ENCODE measurements at regions not wholly inside any gene's neighbourhood (a gene's known extent, or its start where the extent isn't known, plus 50 kb on each side); places are given as distances from the start of the nearest gene placed in this dataset.
A peak's percentile ranks its signal among the peaks of the same experiment; 100 is the strongest.
"Not testable (repeated sequence)": the region's sequence is repeated elsewhere in the genome, so short reads cannot be mapped to it uniquely, and the experiment has no call there.

DNA sequence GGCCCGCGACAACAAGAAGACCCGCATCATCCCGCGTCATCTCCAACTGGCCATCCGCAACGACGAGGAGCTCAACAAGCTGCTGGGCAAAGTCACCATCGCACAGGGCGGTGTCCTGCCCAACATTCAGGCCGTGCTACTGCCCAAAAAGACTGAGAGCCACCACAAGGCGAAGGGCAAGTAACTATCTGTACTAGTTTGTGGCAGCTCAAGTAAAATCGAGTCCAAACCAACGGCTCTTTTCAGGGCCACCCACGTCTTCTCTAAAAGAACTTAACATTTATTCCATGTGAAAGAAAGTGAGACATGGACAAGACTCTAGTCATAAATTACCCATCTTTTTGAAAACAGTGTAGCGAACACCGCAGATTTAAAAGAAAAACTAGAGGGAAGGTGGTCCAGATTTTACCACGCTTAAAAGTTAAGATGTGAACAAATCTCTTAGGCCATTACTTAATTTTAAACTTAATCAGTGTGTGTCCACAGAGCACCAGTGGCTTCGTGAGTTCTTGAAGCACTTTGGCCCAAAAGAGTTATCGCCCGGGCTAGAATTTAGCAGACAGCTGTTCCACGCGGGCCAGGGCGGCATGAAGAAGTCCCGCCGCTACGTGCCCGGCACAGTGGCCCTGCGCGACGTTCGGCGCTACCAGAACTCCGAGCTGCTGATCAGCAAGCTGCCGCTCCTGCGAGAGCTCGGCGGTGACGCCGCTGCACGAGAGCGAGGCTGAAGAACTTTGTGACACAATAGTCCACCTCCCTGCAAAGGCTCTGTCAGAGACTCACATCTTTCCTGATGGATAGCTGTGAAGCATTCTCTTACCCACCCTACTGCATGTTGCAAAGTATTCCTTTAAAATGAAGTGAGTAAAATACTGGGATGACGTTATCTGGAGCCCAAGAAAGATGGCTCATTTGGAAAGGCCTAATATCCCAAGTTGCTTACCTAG lies 113.9 kb upstream of the PRSS16 start:
- no peak for DNase-seq (ENCODE audit: low read depth, low spot score)

DNA sequence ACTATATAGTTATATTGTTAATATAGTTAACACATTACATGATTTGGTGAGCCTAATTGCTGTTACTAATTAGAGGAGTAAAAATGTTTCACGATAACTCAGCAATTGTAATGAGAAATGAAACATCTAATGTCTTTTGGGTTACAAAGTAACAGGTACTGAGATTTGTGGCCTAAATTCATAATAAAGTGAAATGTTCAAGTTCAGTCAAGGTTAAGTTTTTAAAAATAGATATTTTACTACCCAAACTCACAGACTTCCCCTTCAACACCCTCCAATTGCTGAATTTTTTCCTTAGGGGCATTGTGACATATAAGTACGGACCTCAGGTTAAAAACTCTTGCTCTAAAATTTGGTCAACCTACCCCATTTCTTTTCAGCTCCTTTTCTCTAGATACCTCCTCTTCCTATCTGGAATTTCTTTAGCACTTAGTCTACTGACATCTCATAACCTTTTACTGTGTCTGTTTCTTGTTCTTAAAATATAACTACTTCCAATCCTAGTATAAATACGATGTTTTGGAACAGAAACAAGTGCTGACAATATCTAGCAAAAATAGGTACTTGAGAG lies 112.3 kb upstream of the PRSS16 start:
- no peak for DNase-seq (ENCODE audit: low read depth, low spot score)

DNA sequence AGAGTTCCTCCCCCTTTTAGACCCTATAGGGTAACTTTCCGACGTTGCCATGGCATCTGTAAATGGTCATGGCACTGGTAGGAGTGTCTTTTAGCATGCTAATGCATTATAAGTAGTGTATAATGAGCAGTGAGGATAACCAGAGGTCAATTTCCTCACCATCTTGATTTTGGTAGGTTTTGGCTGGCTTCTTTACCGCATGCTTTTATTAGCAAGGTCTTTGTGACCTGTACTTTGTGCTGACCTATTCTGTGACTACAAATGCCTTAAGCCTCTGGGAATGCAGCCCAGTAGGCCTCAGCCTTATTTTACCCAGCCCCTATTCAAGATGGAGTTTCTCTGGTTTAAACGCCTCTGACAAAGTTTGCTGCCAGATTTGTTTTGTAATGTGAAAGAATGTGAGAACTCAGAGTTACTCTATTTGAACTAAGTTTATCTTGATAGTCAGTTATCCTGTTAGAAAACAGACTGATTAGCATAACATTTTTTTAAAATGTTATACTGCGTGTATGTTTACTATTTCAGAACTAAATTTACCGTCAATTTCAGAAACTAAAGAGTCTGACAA lies 111.3 kb upstream of the PRSS16 start:
- DNase-seq (ENCODE audit: low read depth, low spot score), result no peak

DNA sequence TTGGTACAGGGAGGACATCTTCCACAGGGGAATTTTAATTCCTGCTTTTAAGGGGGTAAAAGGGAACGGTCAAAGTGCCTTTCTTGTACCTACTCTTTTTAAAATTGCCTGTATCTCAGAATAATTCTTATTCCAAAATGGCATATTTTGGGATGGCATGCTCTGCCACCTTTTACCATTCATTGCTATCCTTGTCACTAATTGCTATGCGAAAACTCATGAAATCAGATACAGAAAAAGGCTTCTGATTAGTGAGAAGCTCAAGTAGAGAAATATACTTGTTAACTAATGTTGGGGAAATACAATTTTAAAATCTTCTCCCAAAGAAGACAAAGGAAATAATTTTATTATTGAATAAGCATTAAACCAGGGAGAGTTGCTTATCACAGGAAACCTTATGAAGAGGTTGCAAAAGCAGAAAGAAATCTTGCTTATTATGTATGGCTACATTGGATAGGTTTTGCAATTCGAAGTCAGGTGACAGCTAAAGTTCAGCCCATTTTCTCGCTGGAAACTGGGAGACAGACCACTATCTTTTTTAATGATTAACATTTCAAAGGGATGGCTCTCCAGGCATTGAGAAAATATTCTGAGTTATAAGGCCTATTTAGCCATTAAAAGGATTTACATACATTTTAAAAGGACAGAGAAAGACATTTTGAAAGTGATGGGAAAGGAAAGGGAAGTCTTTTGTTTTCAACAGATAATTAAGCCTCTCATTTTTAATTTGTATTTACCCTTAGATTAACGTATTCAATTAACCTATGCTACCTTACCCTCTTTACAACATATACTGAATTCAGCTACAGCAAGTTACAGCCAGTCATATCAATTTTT lies 110.3 kb upstream of the PRSS16 start:
- no peak for DNase-seq (ENCODE audit: low read depth, low spot score)

DNA sequence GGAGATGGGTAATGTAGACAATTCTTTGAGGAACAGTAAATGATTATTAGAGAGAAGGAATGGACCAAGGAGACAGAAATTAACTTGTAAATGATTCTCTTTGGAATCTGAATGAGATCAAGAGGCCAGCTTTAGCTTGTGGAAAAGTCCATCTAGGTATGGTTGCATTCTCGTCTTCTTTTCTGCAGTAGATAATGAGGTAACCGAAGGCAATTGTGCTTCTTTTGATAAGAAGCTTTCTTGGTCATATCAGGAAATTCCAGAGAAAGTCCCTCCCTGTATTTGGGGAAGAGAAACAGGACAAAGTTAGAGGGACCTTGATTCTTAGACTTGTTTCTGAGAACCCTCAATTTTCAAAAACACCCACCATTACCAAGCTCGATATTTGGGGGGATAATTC lies 109.1 kb upstream of the PRSS16 start:
- no peak for DNase-seq (ENCODE audit: low read depth, low spot score)

DNA sequence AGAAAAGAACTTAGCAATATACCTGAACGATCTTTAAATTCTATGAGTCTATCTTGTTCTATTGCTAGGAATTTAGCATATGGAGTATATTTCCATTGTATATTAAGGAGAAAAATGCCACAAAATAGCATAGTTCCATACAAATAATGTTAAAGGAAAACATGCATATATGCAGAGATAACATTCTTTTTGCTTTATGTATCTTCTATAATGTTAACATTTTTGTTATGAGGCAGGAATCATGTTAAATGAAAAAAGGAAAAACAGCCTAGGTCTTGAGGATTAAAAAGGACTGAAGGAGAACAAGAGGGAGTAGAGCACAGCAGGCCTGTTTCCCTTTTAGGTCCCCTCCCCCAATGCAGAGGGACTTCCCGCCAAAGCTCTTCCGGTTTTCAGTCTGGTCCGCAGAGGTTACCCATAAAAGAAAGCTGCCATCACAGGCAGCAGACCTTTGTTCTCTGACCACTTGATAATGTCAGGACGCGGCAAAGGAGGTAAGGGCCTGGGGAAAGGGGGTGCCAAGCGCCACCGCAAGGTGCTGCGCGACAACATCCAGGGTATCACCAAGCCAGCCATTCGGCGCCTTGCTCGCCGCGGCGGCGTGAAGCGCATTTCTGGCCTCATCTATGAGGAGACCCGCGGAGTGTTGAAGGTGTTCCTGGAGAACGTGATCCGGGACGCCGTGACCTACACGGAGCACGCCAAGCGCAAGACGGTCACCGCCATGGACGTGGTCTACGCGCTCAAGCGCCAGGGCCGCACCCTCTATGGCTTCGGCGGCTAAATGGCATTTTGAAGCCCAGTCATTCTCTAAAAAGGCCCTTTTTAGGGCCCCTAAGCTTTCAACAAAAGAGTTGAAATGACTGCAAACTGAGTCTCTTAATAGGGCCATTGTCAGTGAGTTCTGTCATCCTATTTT lies 108.4 kb upstream of the PRSS16 start:
- no peak for DNase-seq (ENCODE audit: low read depth, low spot score)

DNA sequence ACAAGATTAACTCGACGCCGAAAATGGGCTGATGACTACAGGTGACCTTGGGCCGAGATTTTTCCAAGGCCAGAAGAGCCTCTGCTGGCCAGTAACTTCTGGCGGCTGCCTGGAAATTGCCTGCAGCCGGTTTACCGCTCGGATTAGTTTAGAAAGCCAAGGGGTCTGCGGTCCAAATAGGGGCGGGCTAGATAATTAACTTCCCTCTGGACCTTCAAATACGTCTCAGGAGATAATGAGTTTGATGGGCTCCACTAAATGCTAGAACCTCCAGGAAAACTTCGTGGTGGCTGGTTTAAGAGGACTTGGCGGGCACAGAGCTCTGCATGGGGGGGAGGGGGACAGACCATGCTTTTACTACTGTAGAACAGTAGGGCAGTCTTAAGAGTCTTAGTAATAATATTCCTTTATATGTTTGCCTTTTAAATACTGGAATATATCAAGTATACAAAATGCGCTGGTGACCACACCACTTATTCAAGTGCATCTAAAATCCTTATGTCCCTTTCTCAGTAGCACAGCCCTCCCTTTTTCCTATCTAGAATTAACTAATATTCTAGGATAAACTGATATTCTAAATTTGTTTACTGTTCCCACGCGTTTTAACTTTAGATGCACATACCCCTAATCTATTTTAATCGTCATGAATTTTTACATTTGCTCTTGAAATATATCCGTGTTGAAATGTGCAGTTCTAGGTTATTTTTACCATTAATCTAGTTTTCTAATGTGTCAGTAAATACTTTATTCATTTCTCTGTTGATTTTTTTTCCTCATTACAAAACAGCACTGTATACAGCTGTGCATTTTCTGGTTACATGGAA lies 107.5 kb upstream of the PRSS16 start:
- DNase-seq (ENCODE audit: low read depth, low spot score), result no peak

DNA sequence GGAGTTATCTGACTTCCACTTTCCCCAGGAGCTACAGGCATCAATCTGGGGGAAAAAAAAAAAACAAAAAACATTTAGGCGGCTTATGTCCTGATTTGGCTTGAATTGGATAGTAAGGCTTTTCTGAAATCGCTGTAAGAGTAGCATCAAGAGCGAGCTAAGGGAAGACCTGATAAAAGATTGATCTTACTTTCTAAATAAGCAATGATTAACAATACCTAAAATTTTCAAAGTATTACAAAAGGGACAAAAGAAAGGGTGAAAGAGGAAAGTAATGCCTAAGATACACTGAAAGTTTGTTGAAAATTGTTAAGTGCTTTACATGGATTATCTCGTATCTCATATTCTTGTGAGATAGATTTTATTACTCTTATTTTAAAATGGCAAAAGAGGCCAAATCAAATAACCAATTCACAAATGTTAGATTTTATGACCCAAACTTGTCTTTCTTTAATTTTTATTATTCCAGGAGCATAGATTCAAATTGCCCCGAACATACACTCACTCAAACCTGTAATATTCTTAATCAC lies 106.4 kb upstream of the PRSS16 start:
- DNase-seq (ENCODE audit: low read depth, low spot score), result no peak

DNA sequence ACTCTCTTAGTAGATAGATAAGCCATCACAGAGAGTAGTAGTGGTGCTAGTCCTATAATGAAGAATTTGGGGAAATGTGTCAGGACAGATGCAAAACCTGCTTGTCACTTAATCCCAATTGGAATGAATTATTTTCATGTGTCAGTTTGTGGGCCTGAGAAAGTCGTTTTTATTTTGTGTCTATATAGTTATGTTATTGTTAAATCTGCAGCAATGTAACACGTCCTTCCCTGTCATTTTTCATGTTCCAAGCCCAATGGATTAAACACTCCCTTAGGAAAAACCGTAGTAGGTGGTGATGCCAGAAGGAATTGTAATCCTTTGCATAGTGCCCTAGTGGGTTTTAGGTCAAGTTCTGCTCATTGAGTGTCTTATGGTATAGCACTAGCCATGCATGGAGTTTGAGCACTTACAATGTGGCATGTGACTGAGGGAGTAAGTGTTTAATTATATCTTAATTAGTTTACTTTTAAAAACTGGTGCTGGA lies 105.9 kb upstream of the PRSS16 start:
- no peak for DNase-seq (ENCODE audit: low read depth, low spot score)

DNA sequence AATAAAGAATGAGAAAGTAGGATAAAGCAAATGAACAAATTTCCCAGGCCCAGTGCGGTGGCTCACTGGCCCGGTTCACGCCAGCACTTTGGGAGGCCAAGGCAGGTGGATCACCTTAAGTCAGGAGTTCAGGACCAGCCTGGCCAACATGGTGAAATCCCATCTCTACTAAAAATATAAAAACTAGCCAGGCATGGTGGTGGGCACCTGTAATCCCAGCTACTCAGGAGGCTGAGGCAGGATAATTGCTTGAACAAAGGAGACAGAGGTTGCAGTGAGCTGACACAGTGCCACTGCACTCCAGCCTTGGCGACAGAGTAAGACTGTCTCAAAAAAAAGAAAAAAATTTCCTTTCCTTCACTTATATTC lies 104.5 kb upstream of the PRSS16 start:
- DNase-seq (ENCODE audit: low read depth, low spot score), result not testable (repeated sequence)

DNA sequence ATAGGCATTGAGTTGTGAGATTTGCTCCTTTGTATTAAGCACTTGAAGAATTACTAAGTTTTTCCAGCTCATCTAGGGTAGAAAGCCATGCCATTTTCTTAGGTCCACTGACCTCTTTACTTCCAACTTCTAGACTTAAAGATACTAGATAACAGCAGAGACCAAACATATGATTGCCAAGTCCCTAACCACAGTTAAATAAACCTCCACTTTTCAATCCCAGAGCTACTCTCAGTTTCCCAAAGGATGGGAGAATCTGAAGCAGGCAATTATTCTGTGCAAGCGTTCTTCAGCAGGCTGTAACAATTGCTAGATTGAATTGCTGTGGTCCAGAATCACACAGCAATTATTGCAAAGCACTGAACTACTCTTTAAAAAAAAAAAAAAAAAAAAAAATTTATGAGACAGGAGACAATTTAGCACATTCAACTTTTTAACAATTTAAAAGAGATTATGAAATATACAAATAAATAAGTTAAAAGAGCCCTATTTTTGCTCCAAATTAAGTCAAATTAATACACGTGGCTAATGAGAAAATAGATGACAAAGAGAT lies 104.0 kb upstream of the PRSS16 start:
- DNase-seq (ENCODE audit: low read depth, low spot score), result no peak

DNA sequence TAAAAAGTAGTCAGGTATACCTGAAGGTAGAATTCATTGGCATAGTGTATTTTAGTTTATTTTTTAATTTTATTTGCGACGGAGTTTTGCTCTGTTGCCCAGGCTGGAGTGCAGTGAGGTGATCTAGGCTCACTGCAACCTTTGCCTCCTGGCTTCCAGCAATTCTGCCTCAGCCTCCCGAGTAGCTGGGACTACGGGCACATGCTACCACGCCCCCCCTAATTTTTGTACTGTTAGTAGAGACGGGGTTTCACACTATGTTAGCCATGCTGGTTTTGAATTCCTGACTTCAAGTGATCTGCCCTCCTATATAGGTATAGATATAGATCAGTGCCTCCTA lies 102.8 kb upstream of the PRSS16 start:
- DNase-seq (ENCODE audit: low read depth, low spot score), result no peak

DNA sequence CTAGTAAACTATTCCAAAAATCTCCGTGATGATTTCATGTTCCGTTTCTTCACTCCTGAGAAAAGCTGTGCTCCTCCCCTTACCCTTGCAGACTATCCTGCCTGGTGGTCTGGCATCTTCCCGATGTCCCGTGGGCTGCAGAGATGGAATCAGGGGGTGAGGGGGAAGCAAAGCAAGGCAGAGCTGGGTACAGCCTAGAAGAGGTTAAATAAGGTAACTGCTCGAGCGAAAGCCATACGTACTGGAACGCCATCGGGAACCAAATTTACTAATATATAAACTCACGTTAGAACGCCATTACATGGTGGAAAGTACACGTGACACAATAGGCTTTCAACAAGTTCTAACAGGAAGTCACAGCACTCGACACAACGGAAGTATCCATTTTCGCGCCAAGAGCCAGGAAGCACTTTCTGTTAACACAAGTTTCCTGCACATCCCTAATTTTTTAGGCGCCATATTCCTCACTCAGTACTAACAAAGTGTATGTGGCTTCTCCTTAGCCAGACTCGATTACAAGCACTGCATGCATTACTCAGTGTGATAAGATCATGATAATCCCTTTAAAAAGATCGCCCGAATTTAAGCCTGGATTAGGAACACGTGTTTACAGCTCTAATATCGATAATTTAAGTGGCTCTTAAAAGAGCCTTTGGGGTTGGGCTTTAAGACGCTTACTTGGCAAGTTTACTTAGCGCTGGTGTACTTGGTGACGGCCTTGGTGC lies 101.6 kb upstream of the PRSS16 start:
- DNase-seq (ENCODE audit: low read depth, low spot score), result peak; percentile 63

DNA sequence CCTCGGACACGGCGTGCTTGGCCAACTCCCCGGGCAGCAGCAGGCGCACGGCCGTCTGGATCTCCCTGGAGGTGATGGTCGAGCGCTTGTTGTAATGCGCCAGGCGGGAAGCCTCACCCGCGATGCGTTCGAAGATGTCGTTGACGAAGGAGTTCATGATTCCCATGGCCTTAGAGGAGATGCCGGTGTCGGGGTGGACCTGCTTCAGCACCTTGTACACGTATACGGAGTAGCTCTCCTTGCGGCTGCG lies 101.1 kb upstream of the PRSS16 start:
- not testable (repeated sequence) for DNase-seq (ENCODE audit: low read depth, low spot score)

DNA sequence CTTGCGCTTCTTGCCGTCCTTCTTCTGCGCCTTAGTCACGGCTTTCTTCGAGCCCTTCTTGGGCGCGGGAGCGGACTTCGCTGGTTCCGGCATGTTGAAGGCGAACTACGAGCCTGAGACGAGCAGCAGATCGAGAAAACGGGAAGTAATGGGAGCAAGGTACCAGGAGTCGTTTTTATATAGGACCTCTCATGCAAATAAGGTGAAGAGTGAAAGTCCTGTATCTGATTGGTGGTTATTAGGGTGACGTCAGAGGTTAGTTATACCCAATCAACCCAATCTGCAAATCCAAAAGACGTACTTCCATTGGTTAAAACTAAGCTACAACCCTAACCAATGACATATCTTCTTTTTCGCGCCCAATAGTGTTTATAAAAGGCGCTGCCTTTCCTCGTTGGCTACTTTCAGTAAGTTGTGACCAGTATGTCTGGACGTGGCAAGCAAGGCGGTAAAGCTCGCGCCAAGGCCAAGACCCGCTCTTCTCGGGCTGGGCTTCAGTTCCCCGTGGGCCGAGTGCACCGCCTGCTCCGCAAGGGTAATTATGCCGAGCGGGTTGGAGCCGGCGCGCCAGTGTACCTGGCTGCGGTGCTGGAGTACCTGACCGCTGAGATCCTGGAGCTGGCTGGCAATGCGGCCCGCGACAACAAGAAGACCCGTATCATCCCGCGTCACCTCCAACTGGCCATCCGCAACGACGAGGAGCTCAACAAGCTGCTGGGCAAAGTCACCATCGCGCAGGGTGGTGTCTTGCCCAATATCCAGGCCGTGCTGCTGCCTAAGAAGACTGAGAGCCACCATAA lies 100.6 kb upstream of the PRSS16 start:
- peak; percentile 95 for DNase-seq (ENCODE audit: low read depth, low spot score)

DNA sequence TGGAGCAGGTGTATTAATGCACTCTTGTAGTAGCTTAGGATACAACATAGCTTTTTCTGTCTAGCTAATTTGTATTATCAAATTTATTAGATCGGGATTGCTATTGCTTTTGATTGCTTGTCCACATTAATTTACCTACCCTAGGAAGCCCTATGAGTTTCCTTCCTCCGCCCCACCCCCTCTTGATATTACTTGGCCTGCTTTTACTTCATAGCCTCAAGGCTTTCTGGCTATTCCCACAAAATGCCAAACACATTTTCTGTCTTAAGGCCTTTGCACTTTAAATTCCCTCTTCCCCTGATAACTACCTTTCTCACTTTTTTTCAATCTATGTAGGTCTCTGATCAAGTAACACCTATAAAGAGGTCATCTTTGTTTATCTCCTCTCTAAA lies 99.1 kb upstream of the PRSS16 start:
- DNase-seq (ENCODE audit: low read depth, low spot score), result no peak

DNA sequence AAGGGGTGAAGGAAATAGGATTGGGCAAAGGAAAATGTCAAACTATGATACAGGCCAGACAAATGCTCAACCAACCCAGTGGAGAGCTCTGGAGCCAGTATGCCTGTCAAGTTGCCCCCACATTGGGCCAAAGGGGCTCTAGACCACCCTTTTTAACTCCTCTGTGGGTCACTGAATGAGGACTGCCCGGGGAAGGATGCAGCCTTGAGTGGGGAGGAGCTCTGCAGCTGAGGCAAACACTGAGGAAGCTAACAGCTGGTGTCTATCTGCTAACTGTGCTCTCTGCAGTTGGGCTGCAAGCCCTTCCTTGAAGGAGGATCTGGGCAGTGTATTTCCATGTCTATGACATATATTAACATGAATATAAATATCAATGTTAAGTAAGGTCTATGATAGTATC lies 98.4 kb upstream of the PRSS16 start:
- no peak for DNase-seq (ENCODE audit: low read depth, low spot score)

DNA sequence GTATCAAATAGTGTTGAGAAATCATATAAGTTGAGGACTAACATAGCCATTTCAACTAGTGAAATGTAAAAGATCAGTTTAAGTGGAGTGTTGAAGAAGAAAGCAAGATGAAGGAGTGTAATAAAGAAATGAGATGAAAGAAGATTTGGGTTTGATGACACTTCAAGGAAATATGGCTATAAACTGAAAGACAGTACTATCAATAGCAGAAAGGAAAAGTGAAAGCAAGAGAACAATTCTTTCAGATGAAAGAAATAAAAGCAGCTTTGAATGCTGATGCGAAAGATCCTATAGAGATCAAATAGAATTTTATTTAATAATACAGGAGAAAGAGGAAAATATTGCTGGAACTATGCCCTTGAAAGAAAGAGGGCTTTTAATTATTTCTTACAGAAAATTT lies 92.8 kb upstream of the PRSS16 start:
- no peak for DNase-seq (ENCODE audit: low read depth, low spot score)
